ENCODE measurements at regions not wholly inside any gene's neighbourhood (a gene's known extent, or its start where the extent isn't known, plus 50 kb on each side); places are given as distances from the start of the nearest gene placed in this dataset.

DNA sequence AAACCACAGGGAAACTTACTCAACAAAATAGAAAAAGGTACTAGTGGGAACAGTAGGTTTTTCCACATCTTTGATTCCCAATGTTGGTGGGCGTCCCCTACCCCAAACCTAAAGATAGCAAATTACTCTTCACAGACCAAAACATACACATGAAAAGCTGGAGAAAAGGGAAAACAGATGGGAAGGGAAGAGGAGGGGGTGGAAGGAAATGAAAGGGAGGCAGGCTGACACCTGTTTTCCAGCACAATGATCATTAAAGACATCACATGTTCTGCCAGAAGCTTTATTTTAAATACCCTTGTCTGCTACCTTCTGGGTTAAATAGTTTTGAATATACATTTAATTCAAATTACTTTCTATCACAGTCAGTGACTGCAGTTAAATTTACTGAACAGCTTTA, 1617.9 kb upstream of the SEL1L start:
- no peak for TF ChIP-seq CTCF (IDR thresholded peaks at IDR 0.05; ENCODE audit: low read depth, low read length)
- H3K4me3 ChIP-seq (ENCODE audit: low read depth, low read length) = no peak overlapping the region

GRCh38 chr14:83153081-83153480, 1619.4 kb upstream of the SEL1L start:
- TF ChIP-seq CTCF (IDR thresholded peaks at IDR 0.05; ENCODE audit: low read depth, low read length) = no peak
- H3K4me3 ChIP-seq (ENCODE audit: low read depth, low read length) = no peak overlapping the region

DNA sequence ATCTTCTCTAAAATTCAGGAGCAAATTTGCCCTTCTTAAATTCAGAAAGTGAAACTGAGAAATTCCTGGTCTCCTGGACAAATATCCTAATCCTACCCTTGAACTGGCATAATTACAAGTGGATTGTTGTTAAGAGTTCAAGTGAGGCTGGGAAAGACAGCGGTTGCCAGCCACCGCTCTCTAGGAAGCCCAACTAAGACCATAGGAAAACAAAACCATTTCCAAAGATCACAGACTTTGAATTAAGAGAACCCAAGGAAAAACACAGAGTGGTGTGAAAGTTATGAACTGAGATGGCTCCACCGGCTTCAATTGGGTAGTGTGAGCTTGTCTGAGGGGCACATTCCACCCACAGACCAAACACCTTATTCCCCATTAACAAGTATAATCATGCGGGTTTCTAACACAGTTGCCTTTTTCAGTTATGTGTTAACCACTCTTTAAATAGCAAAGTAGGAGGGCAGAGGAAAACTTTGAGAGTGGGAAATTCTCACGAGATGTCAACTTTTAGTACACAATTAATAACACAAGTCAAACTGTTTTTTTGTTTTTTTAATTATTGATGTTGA, 1628.8 kb upstream of the SEL1L start:
- no peak overlapping the region for H3K4me3 ChIP-seq (ENCODE audit: low read depth, low read length)
- TF ChIP-seq CTCF (IDR thresholded peaks at IDR 0.05; ENCODE audit: low read depth, low read length) = no peak

DNA sequence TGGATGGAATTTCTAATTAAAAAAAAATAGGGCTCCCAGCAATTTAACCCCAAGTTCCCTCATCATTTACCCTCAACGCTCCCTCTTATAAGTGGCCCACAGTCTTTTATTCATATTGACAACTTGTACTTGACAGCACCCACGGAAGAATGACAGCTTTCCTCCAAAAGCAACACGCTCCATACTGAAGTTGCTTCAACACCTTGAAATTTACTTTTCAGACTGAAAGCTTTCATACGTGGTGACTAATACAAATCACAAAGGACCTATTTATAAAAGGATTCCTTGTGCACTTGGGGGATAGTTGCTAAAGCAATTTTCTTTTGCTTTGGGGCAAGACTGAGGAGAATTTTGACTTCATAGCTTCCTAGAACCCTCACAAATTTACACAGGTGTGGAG, 1629.4 kb upstream of the SEL1L start:
- no peak overlapping the region for H3K4me3 ChIP-seq (ENCODE audit: low read depth, low read length)
- no peak for TF ChIP-seq CTCF (IDR thresholded peaks at IDR 0.05; ENCODE audit: low read depth, low read length)

- no peak overlapping the region for H3K4me3 ChIP-seq (ENCODE audit: low read depth, low read length)
- no peak for TF ChIP-seq CTCF (IDR thresholded peaks at IDR 0.05; ENCODE audit: low read depth, low read length)
Observed at GRCh38 chr14:83164016-83164415, 1630.4 kb upstream of the SEL1L start.

GRCh38 chr14:83164591-83164990, 1630.9 kb upstream of the SEL1L start:
- no peak overlapping the region for H3K4me3 ChIP-seq (ENCODE audit: low read depth, low read length)
- no peak for TF ChIP-seq CTCF (IDR thresholded peaks at IDR 0.05; ENCODE audit: low read depth, low read length)

GRCh38 chr14:83170165-83170564, 1636.5 kb upstream of the SEL1L start:
- no peak for TF ChIP-seq CTCF (IDR thresholded peaks at IDR 0.05; ENCODE audit: low read depth, low read length)
- no peak overlapping the region for H3K4me3 ChIP-seq (ENCODE audit: low read depth, low read length)

All from WI38 (cell line).